Ovary (tissue), 3 donors: ENCODE measurements at regions not wholly inside any gene's neighbourhood (a gene's known extent, or its start where the extent isn't known, plus 50 kb on each side); places are given as distances from the start of the nearest gene placed in this dataset.

Source experiments
- CTCF ChIP-seq, 3 donors: fragments of 450-650 bp in 2 of 3; fragments of 200-600 bp in 1 of 3; IDR thresholded peaks; one replicate each; pipeline versions ENCODE4 v1.5.1 to v1.8.0; 2016 to 2022; ENCODE audit warnings: antibody characterized with exemption in 3 of 3, mild to moderate bottlenecking in 1 of 3
- EP300 ChIP-seq: sonication (generic); formaldehyde crosslinking; IDR thresholded peaks from one replicate; pipeline ENCODE4 v1.6.1; 2017; ENCODE audit warnings: antibody characterized with exemption
- POLR2A ChIP-seq: fragments of 450-650 bp; IDR thresholded peaks from one replicate; pipeline ENCODE4 v1.6.1; 2017; ENCODE audit warnings: antibody characterized with exemption, mild to moderate bottlenecking, moderate library complexity
- donor health status: DM: no; HTN: no; CAD: no.

GRCh38 chr13:112005925-112006324, 61.0 kb upstream of the SOX1 start:
- no peak for TF ChIP-seq CTCF (IDR thresholded peaks at IDR 0.05)
- TF ChIP-seq EP300: no peak
- no peak for TF ChIP-seq POLR2A
